OCI-LY3 (cell line): ENCODE measurements at regions not wholly inside any gene's neighbourhood (a gene's known extent, or its start where the extent isn't known, plus 50 kb on each side); places are given as distances from the start of the nearest gene placed in this dataset.

Experiments used
- H2AFZ ChIP-seq: fragments of 200-600, 300-600 bp; shearing (Covaris generic); 2 replicates; pipeline ENCODE4 v1.6.0; 2014; ENCODE audit warnings: antibody characterized with exemption, low read depth, low read length
- H3K27ac ChIP-seq: fragments of 200-600, 300-600 bp; sonication (generic); 2 replicates; pipeline ENCODE4 v1.5.1; 2014; ENCODE audit warnings: mild to moderate bottlenecking, low read length, moderate library complexity, mixed read lengths
- H3K27me3 ChIP-seq: fragments of 200-600, 300-600 bp; sonication (generic); 2 replicates; pipeline ENCODE4 v1.6.1; 2014; ENCODE audit warnings: low read depth, low read length, mixed read lengths
- H3K36me3 ChIP-seq: fragments of 200-600, 300-600 bp; sonication (generic); replicated peaks from 2 replicates; pipeline ENCODE3; 2014; ENCODE audit warnings: low read depth, low read length, mixed read lengths
- H3K4me1 ChIP-seq: fragments of 300-600, 200-600 bp; sonication (generic); 2 replicates; pipeline ENCODE4 v1.6.1; 2014; ENCODE audit warnings: low read length, mixed read lengths
- H3K4me2 ChIP-seq: fragments of 200-600, 300-600 bp; sonication (generic); 2 replicates; pipeline ENCODE4 v1.6.1; 2014; ENCODE audit warnings: low read length, mixed read lengths
- H3K4me3 ChIP-seq: fragments of 300-600, 200-600 bp; sonication (generic); 2 replicates; pipeline ENCODE4 v1.5.1; 2014; ENCODE audit warnings: antibody characterized with exemption, mild to moderate bottlenecking, low read length, moderate library complexity
- H3K79me2 ChIP-seq: fragments of 300-600, 200-600 bp; shearing (Covaris generic); 2 replicates; pipeline ENCODE4 v1.6.1; 2014; ENCODE audit warnings: mild to moderate bottlenecking, low read length, mixed read lengths
- H3K9ac ChIP-seq: fragments of 300-600, 200-600 bp; shearing (Covaris generic); 2 replicates; pipeline ENCODE4 v1.6.0; 2014; ENCODE audit warnings: mild to moderate bottlenecking, low read length, moderate library complexity
- H3K9me3 ChIP-seq: fragments of 200-600, 300-600 bp; shearing (Covaris generic); 2 replicates; pipeline ENCODE4 v1.6.1; 2014; ENCODE audit warnings: low read length, mixed read lengths; ENCODE audit not compliant: insufficient read depth
- H4K20me1 ChIP-seq: fragments of 200-600, 300-600 bp; sonication (generic); 2 replicates; pipeline ENCODE4 v1.6.1; 2016; ENCODE audit warnings: low read length, mixed read lengths; ENCODE audit not compliant: insufficient read depth
- EZH2phosphoT487 ChIP-seq: fragments of 200-600 bp; shearing (Covaris generic); IDR thresholded peaks from 2 replicates; pipeline ENCODE4 v1.6.1; 2018; ENCODE audit warnings: antibody characterized with exemption, mixed run types, low read depth
- TF ChIP-seq, protein P1 (sequence below): fragments of 200-600, 300-600 bp; sonication (generic); IDR thresholded peaks from 2 replicates; pipeline ENCODE4 v1.5.1; 2014; ENCODE audit warnings: antibody characterized with exemption, low read length, low read depth

DNA sequence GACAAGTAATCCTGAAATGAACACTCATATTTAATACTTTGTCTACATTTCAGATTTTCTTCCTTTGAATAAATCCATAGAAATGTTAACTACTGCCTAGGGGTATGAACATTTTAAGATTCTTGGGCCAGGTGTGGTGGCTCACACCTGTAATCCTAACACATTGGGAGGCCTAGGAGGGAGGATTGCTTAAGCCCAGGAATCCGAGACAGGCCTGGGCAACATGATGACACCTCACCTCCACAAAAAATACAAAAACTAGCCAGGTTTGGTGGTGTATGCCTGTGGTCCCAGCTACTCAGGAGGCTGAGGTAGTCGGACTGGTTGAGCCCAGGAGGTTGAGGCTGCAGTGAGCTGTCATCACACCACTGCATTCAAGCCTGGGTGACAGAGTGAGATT lies 73.9 kb upstream of the PIAS1 start:
- H4K20me1 ChIP-seq: no peaks in the 10 kb centered on the region
- H2AFZ ChIP-seq: no peak overlapping the region
- H3K79me2 ChIP-seq: no peaks in the 10 kb centered on the region
- no peaks in the 10 kb centered on the region for H3K9me3 ChIP-seq
- TF ChIP-seq EZH2phosphoT487: no peak
- TF ChIP-seq, protein P1, sequence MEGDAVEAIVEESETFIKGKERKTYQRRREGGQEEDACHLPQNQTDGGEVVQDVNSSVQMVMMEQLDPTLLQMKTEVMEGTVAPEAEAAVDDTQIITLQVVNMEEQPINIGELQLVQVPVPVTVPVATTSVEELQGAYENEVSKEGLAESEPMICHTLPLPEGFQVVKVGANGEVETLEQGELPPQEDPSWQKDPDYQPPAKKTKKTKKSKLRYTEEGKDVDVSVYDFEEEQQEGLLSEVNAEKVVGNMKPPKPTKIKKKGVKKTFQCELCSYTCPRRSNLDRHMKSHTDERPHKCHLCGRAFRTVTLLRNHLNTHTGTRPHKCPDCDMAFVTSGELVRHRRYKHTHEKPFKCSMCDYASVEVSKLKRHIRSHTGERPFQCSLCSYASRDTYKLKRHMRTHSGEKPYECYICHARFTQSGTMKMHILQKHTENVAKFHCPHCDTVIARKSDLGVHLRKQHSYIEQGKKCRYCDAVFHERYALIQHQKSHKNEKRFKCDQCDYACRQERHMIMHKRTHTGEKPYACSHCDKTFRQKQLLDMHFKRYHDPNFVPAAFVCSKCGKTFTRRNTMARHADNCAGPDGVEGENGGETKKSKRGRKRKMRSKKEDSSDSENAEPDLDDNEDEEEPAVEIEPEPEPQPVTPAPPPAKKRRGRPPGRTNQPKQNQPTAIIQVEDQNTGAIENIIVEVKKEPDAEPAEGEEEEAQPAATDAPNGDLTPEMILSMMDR: no peak
- H3K4me3 ChIP-seq: no peak overlapping the region
- H3K4me1 ChIP-seq: no peaks in the 10 kb centered on the region
- H3K27ac ChIP-seq: no peak overlapping the region
- no peaks in the 10 kb centered on the region for H3K36me3 ChIP-seq
- H3K27me3 ChIP-seq: no peaks in the 10 kb centered on the region
- no peak overlapping the region for H3K4me2 ChIP-seq
- H3K9ac ChIP-seq: no peak overlapping the region

DNA sequence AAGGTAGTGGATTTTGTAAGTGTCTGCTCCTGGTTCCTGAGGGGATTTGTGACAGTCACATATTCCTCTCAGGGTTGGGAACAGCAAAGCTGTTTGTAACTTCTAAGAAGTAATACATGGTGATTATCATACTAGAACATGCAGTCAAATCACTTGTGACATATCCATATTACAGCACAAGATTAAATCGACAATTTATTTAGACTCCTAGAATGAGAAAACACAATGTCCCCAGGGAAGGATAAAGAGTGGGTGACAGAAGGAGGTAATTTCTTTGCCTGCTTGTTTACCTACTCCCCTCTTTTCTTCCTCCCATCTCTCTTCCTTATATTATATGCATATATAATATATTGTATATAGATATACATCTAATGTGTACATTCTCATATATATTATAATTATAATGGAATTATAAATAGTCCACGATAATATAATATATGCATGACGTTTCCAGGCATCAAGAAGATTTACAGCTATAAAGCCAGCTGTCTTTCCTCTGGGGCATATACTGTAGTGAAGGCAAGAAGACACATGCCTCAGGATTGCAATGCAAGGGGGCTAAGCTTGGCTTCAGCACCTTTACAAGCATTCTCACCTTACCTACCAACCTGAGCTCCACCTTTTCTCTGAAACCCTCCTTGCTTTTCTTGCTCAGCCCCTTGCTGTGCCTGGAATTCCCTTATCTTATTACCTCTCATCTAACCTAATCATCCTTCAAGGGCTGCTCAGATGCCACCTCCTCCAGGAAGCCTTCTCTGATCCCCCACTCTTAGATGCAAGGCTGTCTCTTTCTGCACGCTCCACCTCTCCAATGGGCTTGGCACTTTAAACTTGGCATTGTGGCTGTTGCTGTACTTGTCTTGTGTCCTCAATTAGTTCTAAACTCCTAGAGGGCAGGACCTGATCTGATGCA lies 73.1 kb upstream of the PIAS1 start:
- Histone ChIP-seq H3K9ac (no peak overlapping the region), H4K20me1 (no peaks in the 10 kb centered on the region), H3K27me3 (no peaks in the 10 kb centered on the region), H3K4me1 (no peaks in the 10 kb centered on the region), H3K4me3 (no peak overlapping the region), H3K79me2 (no peaks in the 10 kb centered on the region), H3K9me3 (no peaks in the 10 kb centered on the region), H3K36me3 (no peaks in the 10 kb centered on the region), H3K4me2 (no peak overlapping the region), H2AFZ (no peak overlapping the region), H3K27ac (no peak overlapping the region)
- TF ChIP-seq, protein P1: no peak
- no peak for TF ChIP-seq EZH2phosphoT487

DNA sequence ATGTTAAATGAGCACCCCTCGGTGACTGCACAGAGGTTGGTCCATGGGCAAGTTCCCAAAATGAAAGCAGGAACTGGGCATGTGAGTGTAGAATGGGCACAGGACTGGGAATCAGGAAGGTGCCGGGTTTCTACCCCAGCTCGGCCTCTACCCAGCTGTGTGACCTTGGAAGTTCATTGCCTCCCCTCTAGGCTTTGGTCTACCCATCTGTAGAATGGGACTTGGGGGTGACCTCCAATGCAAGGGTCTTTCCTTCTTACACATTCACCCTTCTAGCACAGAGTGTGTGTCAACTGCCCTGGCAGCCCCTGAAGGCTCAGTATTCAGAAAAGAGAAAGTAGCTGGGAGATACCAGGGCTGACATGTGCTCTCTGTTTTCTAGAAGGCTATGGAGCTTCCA lies 72.3 kb upstream of the PIAS1 start:
- TF ChIP-seq, protein P1: no peak
- TF ChIP-seq EZH2phosphoT487: no peak
- Histone ChIP-seq H4K20me1 (no peaks in the 10 kb centered on the region), H3K9ac (no peak overlapping the region), H3K4me1 (no peaks in the 10 kb centered on the region), H3K9me3 (no peaks in the 10 kb centered on the region), H3K36me3 (no peaks in the 10 kb centered on the region), H3K4me2 (no peak overlapping the region), H3K27ac (no peak overlapping the region), H3K79me2 (no peaks in the 10 kb centered on the region), H2AFZ (no peak overlapping the region), H3K27me3 (no peaks in the 10 kb centered on the region), H3K4me3 (no peak overlapping the region)

DNA sequence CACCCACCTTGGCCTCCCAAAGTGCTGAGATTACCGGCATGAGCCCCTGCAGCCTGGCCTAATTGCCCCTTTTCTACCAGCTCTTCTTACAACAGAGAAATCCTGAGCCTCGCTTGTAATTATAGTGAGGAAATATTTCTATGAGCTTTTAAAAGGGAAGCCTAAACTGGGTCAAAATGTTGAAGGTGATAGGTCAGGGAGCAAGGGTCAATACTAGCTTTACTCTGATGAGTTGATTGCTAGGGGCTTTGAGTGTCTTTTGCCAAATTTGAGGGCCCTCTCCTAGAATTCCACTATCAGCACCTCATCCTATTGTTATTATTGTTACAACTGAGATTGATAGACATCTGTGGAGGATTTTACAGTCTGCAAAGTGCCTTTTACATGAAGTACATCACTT lies 62.4 kb upstream of the PIAS1 start:
- Histone ChIP-seq H3K9me3 (no peaks in the 10 kb centered on the region), H3K4me2 (no peak overlapping the region), H3K36me3 (no peaks in the 10 kb centered on the region), H3K4me1 (no peaks in the 10 kb centered on the region), H3K27ac (no peak overlapping the region), H3K79me2 (no peaks in the 10 kb centered on the region), H3K27me3 (peaks cover 19% of the 10 kb centered on the region), H4K20me1 (no peaks in the 10 kb centered on the region), H2AFZ (no peak overlapping the region), H3K9ac (no peak overlapping the region), H3K4me3 (no peak overlapping the region)
- no peak for TF ChIP-seq EZH2phosphoT487
